GM23338 (cell line): ENCODE measurements at regions not wholly inside any gene's neighbourhood (a gene's known extent, or its start where the extent isn't known, plus 50 kb on each side); places are given as distances from the start of the nearest gene placed in this dataset.

Source experiments
- ATAC-seq: fragments of 200-7000 bp; cut with Tn5 transposase; 3 replicates; pipeline ENCODE4 v1.9.1; 2020
- DNase-seq: peaks from one replicate; pipeline ENCODE4 v3.0.0-alpha.2; 2015; ENCODE audit warnings: low spot score
- H2AFZ ChIP-seq: fragments of 200-600 bp; sonication (generic); 2 replicates; pipeline ENCODE4 v1.8.0; 2016; ENCODE audit warnings: antibody characterized with exemption, mild to moderate bottlenecking, moderate library complexity
- H3F3A ChIP-seq: fragments of 200-600 bp; sonication (generic); replicated peaks from 2 replicates; pipeline ENCODE4 v1.8.0; 2017; ENCODE audit warnings: antibody characterized with exemption, mixed run types, low read depth
- H3K27ac ChIP-seq: fragments of 200-600 bp; sonication (generic); 2 replicates; pipeline ENCODE4 v1.6.1; 2016; ENCODE audit warnings: low read depth
- H3K27me3 ChIP-seq: fragments of 200-600 bp; sonication (generic); 2 replicates; pipeline ENCODE4 v1.8.0; 2016; ENCODE audit warnings: mild to moderate bottlenecking, mixed run types, moderate library complexity; ENCODE audit not compliant: insufficient read depth
- H3K36me3 ChIP-seq: fragments of 200-600 bp; sonication (generic); 2 replicates; pipeline ENCODE4 v1.8.0; 2016; ENCODE audit warnings: mild to moderate bottlenecking; ENCODE audit not compliant: insufficient read depth
- H3K4me1 ChIP-seq: fragments of 200-600 bp; sonication (generic); 2 replicates; pipeline ENCODE4 v1.8.0; 2016; ENCODE audit warnings: mild to moderate bottlenecking, moderate library complexity; ENCODE audit not compliant: insufficient read depth
- H3K4me2 ChIP-seq: fragments of 200-600 bp; sonication (generic); 2 replicates; pipeline ENCODE4 v1.7.1; 2017; ENCODE audit warnings: mixed run types
- H3K4me3 ChIP-seq: fragments of 200-600 bp; sonication (generic); 2 replicates; pipeline ENCODE4 v1.6.1; 2016; ENCODE audit warnings: mixed run types
- H3K79me2 ChIP-seq: fragments of 200-600 bp; sonication (generic); replicated peaks from 2 replicates; pipeline ENCODE4 v1.8.0; 2017; ENCODE audit warnings: mild to moderate bottlenecking; ENCODE audit not compliant: insufficient read depth
- H3K9me2 ChIP-seq: fragments of 200-600 bp; sonication (generic); 2 replicates; pipeline ENCODE4 v1.8.0; 2017; ENCODE audit not compliant: insufficient read depth
- H4K20me1 ChIP-seq: fragments of 200-600 bp; sonication (generic); replicated peaks from 2 replicates; pipeline ENCODE4 v1.8.0; 2017; ENCODE audit warnings: mild to moderate bottlenecking; ENCODE audit not compliant: insufficient read depth
- H3K27ac Mint-ChIP-seq: 2 replicates; pipeline ENCODE4 v1.8.0; 2020; ENCODE audit warnings: inconsistent platforms, mild to moderate bottlenecking, moderate library complexity, mixed read lengths
- H3K27me3 Mint-ChIP-seq: 3 replicates; pipeline ENCODE4 v1.8.0; 2022; ENCODE audit warnings: low read depth, mild to moderate bottlenecking, moderate library complexity, mixed read lengths, inconsistent platforms; ENCODE audit not compliant: insufficient read depth, poor library complexity
- H3K36me3 Mint-ChIP-seq: 3 replicates; pipeline ENCODE4 v1.8.0; 2021; ENCODE audit warnings: low read depth, mild to moderate bottlenecking, inconsistent platforms, moderate library complexity, mixed read lengths
- H3K4me1 Mint-ChIP-seq: 3 replicates; pipeline ENCODE4 v1.8.0; 2020; ENCODE audit warnings: mild to moderate bottlenecking, inconsistent platforms, mixed read lengths
- H3K4me3 Mint-ChIP-seq: 3 replicates; pipeline ENCODE4 v1.8.0; 2021; ENCODE audit warnings: moderate library complexity, mild to moderate bottlenecking, inconsistent platforms, mixed read lengths
- H3K9me3 Mint-ChIP-seq: 3 replicates; pipeline ENCODE4 v1.8.0; 2020; ENCODE audit warnings: moderate library complexity, mild to moderate bottlenecking, inconsistent platforms, mixed read lengths
- ETS1 ChIP-seq: IDR thresholded peaks from 2 replicates; pipeline ENCODE4 v1.6.1; 2016; ENCODE audit warnings: antibody characterized with exemption
- EZH2phosphoT487 ChIP-seq: fragments of 200-600 bp; sonication (generic); IDR thresholded peaks from one replicate; pipeline ENCODE4 v1.8.1; 2018; ENCODE audit warnings: antibody characterized with exemption; ENCODE audit not compliant: unreplicated experiment
- JUNB ChIP-seq: IDR thresholded peaks from one replicate; pipeline ENCODE4 v1.6.1; 2016; ENCODE audit warnings: antibody characterized with exemption; ENCODE audit not compliant: unreplicated experiment
- NANOG ChIP-seq: IDR thresholded peaks from 2 replicates; pipeline ENCODE4 v1.6.1; 2016; ENCODE audit warnings: antibody characterized with exemption, borderline replicate concordance
- REST ChIP-seq: IDR thresholded peaks from one replicate; pipeline ENCODE4 v1.6.1; 2018; ENCODE audit warnings: antibody characterized with exemption; ENCODE audit not compliant: unreplicated experiment
- STAT1 ChIP-seq: IDR thresholded peaks from one replicate; pipeline ENCODE4 v1.6.1; 2016; ENCODE audit warnings: antibody characterized with exemption; ENCODE audit not compliant: unreplicated experiment
- ZNF114 ChIP-seq: fragments of 250-450 bp; sonication (Bioruptor Pico); IDR thresholded peaks from 2 replicates; pipeline ENCODE4 v1.5.0; 2020; ENCODE audit warnings: mild to moderate bottlenecking, moderate library complexity
- ZNF331 ChIP-seq: fragments of 250-450 bp; sonication (Bioruptor Pico); IDR thresholded peaks from 2 replicates; pipeline ENCODE4 v1.5.0; 2020; ENCODE audit warnings: low read depth, mild to moderate bottlenecking, moderate library complexity
- ZNF462 ChIP-seq: fragments of 250-450 bp; sonication (Bioruptor Pico); IDR thresholded peaks from 2 replicates; pipeline ENCODE4 v1.5.0; 2020; ENCODE audit warnings: mild to moderate bottlenecking, moderate library complexity

GRCh38 chrX:95835223-95835622 lies 849.4 kb upstream of the DIAPH2 start (continued):
- TF ChIP-seq ZNF462 (CRISPR knock-in tag): no peak
- no peak for TF ChIP-seq STAT1
- no peak for TF ChIP-seq ZNF114
- TF ChIP-seq JUNB: no peak
- TF ChIP-seq REST: no peak

GRCh38 chrX:95836517-95836916 lies 848.1 kb upstream of the DIAPH2 start:
- Mint-ChIP-seq H3K4me3 (no peak overlapping the region), H3K4me1 (no peaks in the 10 kb centered on the region), H3K36me3 (no peaks in the 10 kb centered on the region), H3K27ac (no peak overlapping the region), H3K27me3 (peaks cover 2% of the 10 kb centered on the region), H3K9me3 (no peaks in the 10 kb centered on the region; the same call in 2 of the 3 replicates)
- ATAC-seq (no peak), DNase-seq (no peak)
- Histone ChIP-seq H2AFZ (no peak overlapping the region), H3K36me3 (no peaks in the 10 kb centered on the region), H3K27ac (no peak overlapping the region), H3K4me1 (no peaks in the 10 kb centered on the region), H3K9me2 (no peaks in the 10 kb centered on the region), H3K4me2 (no peak overlapping the region), H3K27me3 (no peaks in the 10 kb centered on the region), H3F3A (no peaks in the 10 kb centered on the region), H3K4me3 (no peak overlapping the region), H3K79me2 (no peaks in the 10 kb centered on the region), H4K20me1 (no peaks in the 10 kb centered on the region)
- TF ChIP-seq ETS1 (no peak), ZNF114 (no peak), REST (no peak), NANOG (no peak), ZNF331 (CRISPR knock-in tag) (no peak), STAT1 (no peak), EZH2phosphoT487 (no peak), JUNB (no peak)
